ENCODE measurements at regions not wholly inside any gene's neighbourhood (a gene's known extent, or its start where the extent isn't known, plus 50 kb on each side); places are given as distances from the start of the nearest gene placed in this dataset.
"Not testable (repeated sequence)": the region's sequence is repeated elsewhere in the genome, so short reads cannot be mapped to it uniquely, and the experiment has no call there.

- not testable (repeated sequence) for TF ChIP-seq CTCF (IDR thresholded peaks at IDR 0.05); POLR2AphosphoS5 (IDR thresholded peaks at IDR 0.05; ENCODE audit: insufficient read depth in 1 of 2, low read depth in 1 of 2)
Measured at GRCh38 chr9:62827957-62828907, 1638.4 kb downstream of the SPATA31A7 start.
